ENCODE measurements at regions not wholly inside any gene's neighbourhood (a gene's known extent, or its start where the extent isn't known, plus 50 kb on each side); places are given as distances from the start of the nearest gene placed in this dataset.

DNA sequence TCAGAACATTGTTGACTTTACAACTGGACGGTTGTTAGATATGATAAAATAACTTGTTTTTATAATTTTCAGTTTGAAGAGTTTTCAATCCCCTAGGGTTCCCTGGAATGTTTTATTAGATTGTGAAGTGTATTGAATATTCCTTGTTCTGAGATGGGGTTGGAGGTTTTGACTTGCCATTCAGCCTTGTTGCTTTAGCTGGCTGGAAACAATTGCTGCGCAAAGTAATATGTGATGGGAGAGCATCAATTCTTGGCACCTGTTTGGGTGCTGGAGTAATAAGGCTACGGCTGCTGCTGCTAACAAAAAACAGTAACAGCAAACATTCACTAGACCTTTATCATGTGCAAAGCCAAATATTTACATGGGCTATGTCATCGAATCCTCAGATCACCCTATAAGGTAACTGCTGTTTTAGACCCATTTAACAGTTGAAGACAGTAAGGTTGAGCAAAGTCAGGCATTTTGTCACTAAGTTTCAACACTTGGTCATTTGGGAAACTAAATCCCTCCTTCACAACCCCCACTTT lies 241.0 kb upstream of the TBX3 start:
- TF ChIP-seq EZH2phosphoT487 (IDR thresholded peaks at IDR 0.05; ENCODE audit: low read depth, severe bottlenecking, unreplicated experiment) (no peak), EZH2 (IDR thresholded peaks at IDR 0.05; ENCODE audit: borderline replicate concordance) (no peak)

Measured in hepatocyte (in vitro differentiated cells).